Activated T-helper 1 cell treated with anti-CD3 and anti-CD28 coated beads, Interleukin-12 subunit alpha, Interleukin-12 subunit beta, Interleukin-2, Interleukin-4 antibody, amounts not matched to agents 30 ng/mL and 10 ng/mL and 1 ng/mL, durations not matched to agents 14 hours and 24 hours and 36 hours (primary cell): ENCODE measurements at regions not wholly inside any gene's neighbourhood (a gene's known extent, or its start where the extent isn't known, plus 50 kb on each side); places are given as distances from the start of the nearest gene placed in this dataset.

Experiments
- DNase-seq: peaks from one replicate; pipeline ENCODE4 v3.0.0; 2021; ENCODE audit warnings: low spot score
- H3K27ac Mint-ChIP-seq: one replicate; pipeline ENCODE4 v1.8.0; 2021; ENCODE audit warnings: mild to moderate bottlenecking, mixed read lengths
- H3K27me3 Mint-ChIP-seq: one replicate; pipeline ENCODE4 v1.8.0; 2022; ENCODE audit warnings: mild to moderate bottlenecking, moderate library complexity, mixed read lengths; ENCODE audit not compliant: insufficient read depth
- H3K36me3 Mint-ChIP-seq: one replicate; pipeline ENCODE4 v1.8.0; 2021; ENCODE audit warnings: low read depth, mixed read lengths
- H3K4me1 Mint-ChIP-seq: one replicate; pipeline ENCODE4 v1.8.0; 2021; ENCODE audit warnings: low read depth, mixed read lengths
- H3K4me3 Mint-ChIP-seq: one replicate; pipeline ENCODE4 v1.8.0; 2021; ENCODE audit warnings: mild to moderate bottlenecking, moderate library complexity, mixed read lengths
- H3K9me3 Mint-ChIP-seq: one replicate; pipeline ENCODE4 v1.8.0; 2021; ENCODE audit warnings: mixed read lengths
- intact Hi-C: fragments of 100-400 bp; cut with micrococcal nuclease; formaldehyde crosslinking; loops from one replicate; pipeline ENCODE4 v1.15.1; 2024

DNA sequence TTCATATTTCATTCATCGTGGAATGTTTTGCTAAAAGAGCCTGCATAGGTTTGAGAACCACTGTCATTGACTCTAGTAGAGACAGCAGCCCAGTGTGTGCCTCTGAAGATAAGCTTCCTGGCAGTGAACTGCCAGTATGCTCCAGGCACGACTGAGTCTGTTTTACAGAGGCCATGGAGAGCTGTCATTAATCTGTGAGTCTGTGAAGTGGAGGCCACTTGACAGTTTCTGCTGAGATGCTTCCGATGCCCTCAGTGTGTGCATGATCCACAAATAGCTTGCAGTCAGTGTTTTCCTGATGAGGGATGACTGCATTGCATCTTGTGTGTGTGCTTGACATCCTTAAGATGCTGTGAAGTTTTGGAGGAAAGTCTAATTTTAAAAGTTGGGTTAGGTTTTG is 162.2 kb downstream of the PFKFB3 start:
- H3K27ac Mint-ChIP-seq = no peak overlapping the region
- no peak overlapping the region for H3K4me3 Mint-ChIP-seq
- DNase-seq = no peak
- intact Hi-C loops = no loop called here
- H3K4me1 Mint-ChIP-seq = no peaks in the 10 kb centered on the region
- peaks cover 24% of the 10 kb centered on the region for H3K36me3 Mint-ChIP-seq
- peaks cover 32% of the 10 kb centered on the region for H3K9me3 Mint-ChIP-seq
- no peaks in the 10 kb centered on the region for H3K27me3 Mint-ChIP-seq

DNA sequence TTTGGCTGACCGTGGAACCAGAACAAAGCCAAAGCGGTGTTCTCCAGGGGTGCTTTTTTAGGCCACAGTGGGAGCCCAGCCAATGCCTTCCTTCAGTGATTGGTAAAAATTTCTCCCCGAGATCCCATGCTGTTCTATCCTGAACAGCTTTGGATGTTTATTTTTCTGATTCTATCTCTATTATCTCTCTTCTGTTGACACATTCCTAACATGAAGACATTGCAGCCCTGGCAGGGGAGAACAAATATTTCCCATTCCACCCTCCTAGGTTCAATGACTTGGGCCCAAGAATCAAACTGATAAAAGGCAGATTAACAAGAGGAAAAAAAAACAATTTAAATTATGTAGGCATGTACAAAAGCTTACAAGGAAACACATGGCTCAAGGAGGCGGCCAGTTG is 162.7 kb downstream of the PFKFB3 start:
- no peak for DNase-seq
- intact Hi-C loops = no loop called here
- peaks cover 23% of the 10 kb centered on the region for H3K36me3 Mint-ChIP-seq
- H3K27me3 Mint-ChIP-seq = no peaks in the 10 kb centered on the region
- no peaks in the 10 kb centered on the region for H3K4me1 Mint-ChIP-seq
- H3K9me3 Mint-ChIP-seq = peaks cover 29% of the 10 kb centered on the region
- H3K27ac Mint-ChIP-seq = no peak overlapping the region
- H3K4me3 Mint-ChIP-seq = no peak overlapping the region
